Putamen (tissue), 1 donor: ENCODE measurements at regions not wholly inside any gene's neighbourhood (a gene's known extent, or its start where the extent isn't known, plus 50 kb on each side); places are given as distances from the start of the nearest gene placed in this dataset.
"Not testable (repeated sequence)": the region's sequence is repeated elsewhere in the genome, so short reads cannot be mapped to it uniquely, and the experiment has no call there.

Experiments
- DNase-seq: peaks from one replicate; pipeline ENCODE4 v3.0.0-alpha.2; 2016; ENCODE audit warnings: low spot score

GRCh38 chrX:10965174-10965798, 145.8 kb upstream of the HCCS start:
- DNase-seq, result no peak

- DNase-seq, result no peak
Observed at GRCh38 chrX:10966057-10966456, 145.1 kb upstream of the HCCS start.

- no peak for DNase-seq
Observed at GRCh38 chrX:10971176-10971575, 140.0 kb upstream of the HCCS start.

GRCh38 chrX:10971759-10972158, 139.4 kb upstream of the HCCS start:
- DNase-seq, result no peak

- DNase-seq, result no peak
Observed at GRCh38 chrX:10972706-10973105, 138.4 kb upstream of the HCCS start.

GRCh38 chrX:10974920-10975319, 136.2 kb upstream of the HCCS start:
- DNase-seq, result no peak

- no peak for DNase-seq
Observed at GRCh38 chrX:10979956-10980355, 131.2 kb upstream of the HCCS start.

GRCh38 chrX:10981506-10981905, 129.6 kb upstream of the HCCS start:
- no peak for DNase-seq

- peak; percentile 51 for DNase-seq
Observed at GRCh38 chrX:10983526-10983925, 127.6 kb upstream of the HCCS start.

GRCh38 chrX:10984213-10984612, 126.9 kb upstream of the HCCS start:
- DNase-seq, result no peak

GRCh38 chrX:10986616-10987015, 124.5 kb upstream of the HCCS start:
- no peak for DNase-seq

- DNase-seq, result no peak
Observed at GRCh38 chrX:10988653-10989052, 122.5 kb upstream of the HCCS start.

- no peak for DNase-seq
Observed at GRCh38 chrX:10989386-10989785, 121.7 kb upstream of the HCCS start.

- DNase-seq, result no peak
Observed at GRCh38 chrX:10990418-10990817, 120.7 kb upstream of the HCCS start.

- no peak for DNase-seq
Observed at GRCh38 chrX:10990976-10991375, 120.2 kb upstream of the HCCS start.

GRCh38 chrX:10992110-10992509, 119.0 kb upstream of the HCCS start:
- no peak for DNase-seq

- DNase-seq, result not testable (repeated sequence)
Observed at GRCh38 chrX:11007076-11007475, 104.1 kb upstream of the HCCS start.

GRCh38 chrX:11010476-11010875, 100.7 kb upstream of the HCCS start:
- DNase-seq, result no peak

- no peak for DNase-seq
Observed at GRCh38 chrX:11016728-11017127, 94.4 kb upstream of the HCCS start.

GRCh38 chrX:11022588-11022987, 88.5 kb upstream of the HCCS start:
- not testable (repeated sequence) for DNase-seq

- DNase-seq, result no peak
Observed at GRCh38 chrX:11039926-11040325, 71.2 kb upstream of the HCCS start.

GRCh38 chrX:11040405-11040804, 70.7 kb upstream of the HCCS start:
- DNase-seq, result no peak

- DNase-seq, result no peak
Observed at GRCh38 chrX:11040996-11041395, 70.1 kb upstream of the HCCS start.

- no peak for DNase-seq
Observed at GRCh38 chrX:11050013-11050412, 61.1 kb upstream of the HCCS start.

GRCh38 chrX:11053351-11053750, 57.8 kb upstream of the HCCS start:
- no peak for DNase-seq
